ENCODE measurements at regions not wholly inside any gene's neighbourhood (a gene's known extent, or its start where the extent isn't known, plus 50 kb on each side); places are given as distances from the start of the nearest gene placed in this dataset.

- DNase-seq = no peak
Observed at GRCh38 chr14:100638211-100638855, 51.1 kb upstream of the BEGAIN start.

GRCh38 chr14:100639280-100639679 is 52.1 kb upstream of the BEGAIN start:
- DNase-seq = no peak

- peak; percentile 57 for DNase-seq
Observed at GRCh38 chr14:100640471-100641273, 53.5 kb upstream of the BEGAIN start.

- DNase-seq = no peak
Observed at GRCh38 chr14:100641274-100641860, 54.1 kb upstream of the BEGAIN start.

GRCh38 chr14:100643426-100643825 is 56.2 kb upstream of the BEGAIN start:
- no peak for DNase-seq

GRCh38 chr14:100644383-100644782 is 57.2 kb upstream of the BEGAIN start:
- no peak for DNase-seq

- DNase-seq = no peak
Observed at GRCh38 chr14:100644784-100645183, 57.6 kb upstream of the BEGAIN start.

- peak; percentile 90 for DNase-seq
Observed at GRCh38 chr14:100645196-100645981, 58.2 kb upstream of the BEGAIN start.

- no peak for DNase-seq
Observed at GRCh38 chr14:100645982-100646314, 58.7 kb upstream of the BEGAIN start.

- no peak for DNase-seq
Observed at GRCh38 chr14:100648474-100649172, 61.4 kb upstream of the BEGAIN start.

GRCh38 chr14:100649173-100649519 is 61.9 kb upstream of the BEGAIN start:
- DNase-seq = no peak

- DNase-seq = no peak
Observed at GRCh38 chr14:100651999-100652508, 64.8 kb upstream of the BEGAIN start.

- DNase-seq = no peak
Observed at GRCh38 chr14:100652744-100653143, 65.5 kb upstream of the BEGAIN start.

- peak; percentile 32 for DNase-seq
Observed at GRCh38 chr14:100653409-100653808, 66.2 kb upstream of the BEGAIN start.

GRCh38 chr14:100654025-100654813 is 67.0 kb upstream of the BEGAIN start:
- no peak for DNase-seq

- peak; percentile 38 for DNase-seq
Observed at GRCh38 chr14:100654814-100655740, 67.9 kb upstream of the BEGAIN start.

GRCh38 chr14:100655741-100656085 is 68.5 kb upstream of the BEGAIN start:
- DNase-seq = no peak

GRCh38 chr14:100656996-100657395 is 69.7 kb upstream of the DLK1 start:
- DNase-seq = no peak

- DNase-seq = no peak
Observed at GRCh38 chr14:100657780-100658179, 68.9 kb upstream of the DLK1 start.

- DNase-seq = no peak
Observed at GRCh38 chr14:100658181-100658886, 68.4 kb upstream of the DLK1 start.

All from T-helper 9 cell (primary cell).